MCF 10A (cell line): ENCODE measurements at regions not wholly inside any gene's neighbourhood (a gene's known extent, or its start where the extent isn't known, plus 50 kb on each side); places are given as distances from the start of the nearest gene placed in this dataset.
A peak's percentile ranks its signal among the peaks of the same experiment; 100 is the strongest.

Source experiments
- BruUV-seq: library from RNA; stranded (reverse); fragments of 400-500 nt; replicated peaks from 2 replicates; lab custom pipeline; 2021; lab: Mats Ljungman, UMichigan
- CTCF ChIA-PET: fragments of 300-600 bp; sonication (Branson Sonifier 250); formaldehyde crosslinking; extraction: SDS; loops from one replicate; lab custom pipeline; 2021; ENCODE audit warnings: antibody characterized with exemption, inconsistent platforms; lab: Yijun Ruan, JAX
- POLR2A ChIA-PET: fragments of 300-600, 350-650 bp; sonication (Branson Sonifier 250); formaldehyde crosslinking; extraction: SDS; loops from one replicate; lab custom pipeline; 2020; ENCODE audit warnings: antibody characterized with exemption, inconsistent platforms; lab: Yijun Ruan, JAX
- DNase-seq: peaks from one replicate; pipeline ENCODE4 v3.0.0-alpha.2; 2018; ENCODE audit not compliant: unreplicated experiment
- H3K27ac Mint-ChIP-seq: one replicate; pipeline ENCODE4 v1.8.0; 2022; ENCODE audit warnings: mild to moderate bottlenecking, low read depth, mixed read lengths; ENCODE audit not compliant: unreplicated experiment
- H3K27me3 Mint-ChIP-seq: one replicate; pipeline ENCODE4 v1.8.0; 2022; ENCODE audit warnings: mixed read lengths; ENCODE audit not compliant: insufficient read depth, unreplicated experiment
- H3K36me3 Mint-ChIP-seq: one replicate; pipeline ENCODE4 v1.8.0; 2022; ENCODE audit warnings: mild to moderate bottlenecking, moderate library complexity, mixed read lengths; ENCODE audit not compliant: insufficient read depth, unreplicated experiment
- H3K4me1 Mint-ChIP-seq: one replicate; pipeline ENCODE4 v1.8.0; 2022; ENCODE audit warnings: mixed read lengths; ENCODE audit not compliant: insufficient read depth, unreplicated experiment
- H3K4me3 Mint-ChIP-seq: one replicate; pipeline ENCODE4 v1.8.0; 2022; ENCODE audit warnings: mild to moderate bottlenecking, moderate library complexity, mixed read lengths; ENCODE audit not compliant: unreplicated experiment
- H3K9me3 Mint-ChIP-seq: one replicate; pipeline ENCODE4 v1.8.0; 2022; ENCODE audit warnings: mixed read lengths; ENCODE audit not compliant: unreplicated experiment
- intact Hi-C: fragments of 100-400 bp; cut with micrococcal nuclease; formaldehyde crosslinking; loops from 2 replicates; pipeline ENCODE4 v1.14.1; 2022
- TF ChIP-seq, protein P1 (sequence below): fragments of 200-600 bp; IDR thresholded peaks from one replicate; pipeline ENCODE4 v1.8.0; 2022; ENCODE audit warnings: antibody characterized with exemption, mild to moderate bottlenecking; ENCODE audit not compliant: unreplicated experiment

DNA sequence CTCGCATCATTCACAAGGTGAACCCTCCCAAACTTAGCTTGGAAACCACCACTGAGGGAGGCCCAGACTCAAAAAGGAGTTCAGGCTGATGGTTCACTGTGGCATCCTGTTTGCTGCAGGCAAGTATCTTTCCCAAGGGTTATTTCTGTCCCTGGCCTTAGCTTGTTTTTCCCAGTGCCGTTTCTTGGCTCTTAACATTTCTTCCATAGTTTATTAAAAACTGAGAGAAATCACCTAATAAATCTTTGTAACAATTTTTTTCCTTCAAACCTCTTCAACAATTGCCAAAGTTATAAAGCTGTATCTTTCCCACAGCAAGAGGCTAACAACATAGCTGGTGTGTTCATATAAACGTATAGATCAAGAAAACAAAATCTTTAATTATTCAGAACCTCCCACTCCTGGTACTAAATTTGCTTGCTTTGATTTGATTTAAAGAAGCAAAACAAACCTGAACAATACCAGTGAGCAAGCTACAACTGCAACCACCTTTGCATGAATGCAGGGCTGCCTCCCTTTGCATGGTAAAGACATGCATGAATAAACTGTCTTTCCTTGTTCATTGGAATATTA lies 234.9 kb upstream of the STT3B start:
- Mint-ChIP-seq H3K36me3 (no peaks in the 10 kb centered on the region), H3K4me1 (peaks cover 5% of the 10 kb centered on the region), H3K27me3 (no peaks in the 10 kb centered on the region), H3K4me3 (no peak overlapping the region), H3K9me3 (no peaks in the 10 kb centered on the region), H3K27ac (no peak overlapping the region)
- CTCF ChIA-PET: interaction anchor here (0.5 to 0.8 kb wide), 2 partner anchors 56 to 507 kb away, joined by 3 to 4 read pairs; no protein-coding TSS in a partner anchor
- no TSS peak for BruUV-seq
- POLR2A ChIA-PET: no interaction called here
- no peak for DNase-seq
- intact Hi-C loops: no loop called here
- TF ChIP-seq, protein P1, sequence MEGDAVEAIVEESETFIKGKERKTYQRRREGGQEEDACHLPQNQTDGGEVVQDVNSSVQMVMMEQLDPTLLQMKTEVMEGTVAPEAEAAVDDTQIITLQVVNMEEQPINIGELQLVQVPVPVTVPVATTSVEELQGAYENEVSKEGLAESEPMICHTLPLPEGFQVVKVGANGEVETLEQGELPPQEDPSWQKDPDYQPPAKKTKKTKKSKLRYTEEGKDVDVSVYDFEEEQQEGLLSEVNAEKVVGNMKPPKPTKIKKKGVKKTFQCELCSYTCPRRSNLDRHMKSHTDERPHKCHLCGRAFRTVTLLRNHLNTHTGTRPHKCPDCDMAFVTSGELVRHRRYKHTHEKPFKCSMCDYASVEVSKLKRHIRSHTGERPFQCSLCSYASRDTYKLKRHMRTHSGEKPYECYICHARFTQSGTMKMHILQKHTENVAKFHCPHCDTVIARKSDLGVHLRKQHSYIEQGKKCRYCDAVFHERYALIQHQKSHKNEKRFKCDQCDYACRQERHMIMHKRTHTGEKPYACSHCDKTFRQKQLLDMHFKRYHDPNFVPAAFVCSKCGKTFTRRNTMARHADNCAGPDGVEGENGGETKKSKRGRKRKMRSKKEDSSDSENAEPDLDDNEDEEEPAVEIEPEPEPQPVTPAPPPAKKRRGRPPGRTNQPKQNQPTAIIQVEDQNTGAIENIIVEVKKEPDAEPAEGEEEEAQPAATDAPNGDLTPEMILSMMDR: no peak

DNA sequence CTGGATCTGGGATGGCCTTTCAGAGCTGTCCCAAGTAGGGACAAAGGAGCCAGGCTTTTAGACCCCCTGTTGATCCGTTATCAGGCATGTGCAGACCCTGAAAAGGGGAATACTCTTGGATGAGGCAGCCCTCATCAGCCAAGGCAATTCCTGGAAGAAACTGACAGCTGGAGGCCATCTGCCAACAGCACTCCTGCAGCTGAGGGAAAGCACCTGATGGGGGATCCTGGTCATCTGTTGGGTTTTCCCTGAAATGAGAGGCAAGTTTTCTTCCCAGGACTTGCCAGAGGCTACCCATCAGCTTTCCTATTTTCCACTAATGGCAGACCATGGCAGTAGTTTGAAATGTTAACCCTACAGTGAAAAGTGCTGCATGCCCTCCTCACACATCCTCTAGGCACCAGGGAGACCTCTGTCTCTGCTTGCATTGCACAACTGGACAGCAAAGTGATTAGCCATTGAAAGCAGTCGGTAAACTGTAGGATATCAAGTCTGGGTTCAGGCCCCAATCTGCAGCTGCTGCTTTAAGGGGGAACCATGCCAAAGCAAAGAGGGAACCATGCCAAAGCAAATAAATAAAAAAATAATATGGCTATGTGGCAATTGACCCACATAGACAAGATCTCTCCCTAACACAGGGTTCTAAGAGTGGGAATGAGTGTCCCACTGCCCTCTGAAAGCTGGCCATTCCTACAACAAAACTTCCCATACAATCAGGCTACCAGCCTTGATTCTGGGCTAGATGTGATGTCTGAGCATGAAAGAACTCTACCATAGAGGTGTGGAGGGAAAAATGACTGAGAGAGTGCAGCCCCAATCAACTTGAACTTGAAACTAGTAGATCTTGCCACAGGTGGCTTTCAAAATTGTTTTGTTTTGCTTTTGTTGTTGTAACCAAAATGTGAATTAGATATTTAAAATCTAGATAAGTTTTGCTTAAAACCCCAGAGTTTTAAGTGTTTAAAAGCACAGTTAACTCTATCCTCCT lies 232.0 kb upstream of the STT3B start:
- ChIA-PET CTCF (no interaction called here), POLR2A (no interaction called here)
- Mint-ChIP-seq H3K9me3 (no peaks in the 10 kb centered on the region), H3K27ac (no peak overlapping the region), H3K4me3 (no peak overlapping the region), H3K27me3 (no peaks in the 10 kb centered on the region), H3K4me1 (peaks cover 5% of the 10 kb centered on the region), H3K36me3 (no peaks in the 10 kb centered on the region)
- TF ChIP-seq, protein P1: no peak
- BruUV-seq: no TSS peak
- peak; percentile 47 for DNase-seq
- intact Hi-C loops: no loop called here

DNA sequence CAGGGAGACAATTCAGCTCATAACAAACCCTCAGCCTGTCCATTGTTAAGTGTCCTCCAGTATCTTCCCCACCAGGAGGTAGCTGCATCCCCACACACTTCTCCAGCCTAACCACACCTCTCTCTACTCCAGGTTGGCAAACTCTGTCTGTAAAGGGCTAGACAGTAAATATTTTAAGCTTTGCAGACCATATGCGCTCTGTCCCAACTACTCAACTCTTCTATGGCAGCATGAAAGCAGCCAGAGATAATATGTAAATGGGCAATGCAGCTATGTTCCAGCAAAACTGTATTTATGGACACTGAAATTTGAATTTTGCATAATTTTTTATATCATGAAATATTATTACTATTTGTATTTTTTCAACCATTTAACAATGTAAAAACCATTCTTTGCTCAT lies 230.4 kb upstream of the STT3B start:
- intact Hi-C loops: no loop called here
- Mint-ChIP-seq H3K27me3 (no peaks in the 10 kb centered on the region), H3K27ac (no peak overlapping the region), H3K4me3 (no peak overlapping the region), H3K4me1 (peaks cover 5% of the 10 kb centered on the region), H3K9me3 (no peaks in the 10 kb centered on the region), H3K36me3 (no peaks in the 10 kb centered on the region)
- BruUV-seq: no TSS peak
- POLR2A ChIA-PET: no interaction called here
- DNase-seq: no peak
- TF ChIP-seq, protein P1: no peak
- CTCF ChIA-PET: interaction anchor here (0.6 kb wide), 1 partner anchor 137 kb away, joined by 3 read pairs; no protein-coding TSS in a partner anchor

DNA sequence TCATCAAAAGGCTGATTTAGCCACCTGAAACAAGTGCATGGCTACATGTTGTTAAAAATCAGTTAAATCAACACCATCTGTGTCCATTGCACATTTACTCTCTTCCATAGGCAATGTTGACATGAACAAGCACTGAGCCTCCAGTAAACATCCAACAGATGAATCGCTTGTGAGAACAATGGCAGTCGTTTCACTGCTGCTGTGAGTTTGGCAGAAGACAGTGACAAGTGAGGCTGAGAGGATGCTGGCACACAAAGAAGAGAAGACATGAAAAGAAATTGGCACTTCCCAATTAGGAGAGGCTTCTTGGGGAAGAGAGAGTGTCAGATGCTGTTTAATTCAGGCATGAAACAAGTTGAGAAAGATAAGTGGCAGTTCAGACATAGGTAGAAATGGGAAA lies 227.4 kb upstream of the STT3B start:
- POLR2A ChIA-PET: no interaction called here
- H3K27ac Mint-ChIP-seq: no peak overlapping the region

More for the DNA sequence above, 227.4 kb upstream of the STT3B start:
- intact Hi-C loops: no loop called here
- no TSS peak for BruUV-seq
- no peaks in the 10 kb centered on the region for H3K36me3 Mint-ChIP-seq
- CTCF ChIA-PET: no interaction called here
- H3K4me3 Mint-ChIP-seq: no peak overlapping the region
- H3K27me3 Mint-ChIP-seq: no peaks in the 10 kb centered on the region
- H3K9me3 Mint-ChIP-seq: no peaks in the 10 kb centered on the region
- DNase-seq: no peak
- TF ChIP-seq, protein P1: no peak
- peaks cover 5% of the 10 kb centered on the region for H3K4me1 Mint-ChIP-seq
